B cell (primary cell): ENCODE measurements at regions not wholly inside any gene's neighbourhood (a gene's known extent, or its start where the extent isn't known, plus 50 kb on each side); places are given as distances from the start of the nearest gene placed in this dataset.

Experiments used
- ATAC-seq: fragments of 200-7000 bp; cut with Tn5 transposase; one replicate; pipeline ENCODE4 v1.10.0; 2021; ENCODE audit warnings: low read depth, mild to moderate bottlenecking, moderate number of reproducible peaks, moderate library complexity
- CTCF ChIA-PET: fragments of 350-600 bp; sonication (Branson Sonifier 250); formaldehyde crosslinking; loops from one replicate; lab custom pipeline; 2021; ENCODE audit warnings: antibody characterized with exemption, inconsistent platforms; lab: Charles Lee
- POLR2A ChIA-PET: fragments of 350-600 bp; sonication (Branson Sonifier 250); formaldehyde crosslinking; loops from one replicate; lab custom pipeline; 2021; ENCODE audit warnings: antibody characterized with exemption; lab: Charles Lee
- DNase-seq: peaks from one replicate; pipeline ENCODE4 v3.0.0; 2013
- H2AFZ ChIP-seq: 2 replicates; pipeline ENCODE4 v1.6.1; 2012; ENCODE audit warnings: mild to moderate bottlenecking, low read depth, low read length; ENCODE audit not compliant: insufficient read depth, poor library complexity, severe bottlenecking
- H3K27ac ChIP-seq, 2 donors: 1 replicate in 1 of 2; 2 replicates in 1 of 2; pipeline ENCODE4 v1.5.1; 2012 to 2013; ENCODE audit warnings: low read length in 2 of 2, mild to moderate bottlenecking in 2 of 2, moderate library complexity in 1 of 2
- H3K27me3 ChIP-seq, 4 experiments: fragments of 200-600 bp in 1 of 4; sonication (generic) in 1 of 4; replicated peaks in 1 of 4; 1 replicate in 2 of 4; 2 replicates in 2 of 4; pipeline versions ENCODE4 v1.6.1 to v1.7.0; 2013 to 2016; ENCODE audit warnings: low read length in 3 of 4, mild to moderate bottlenecking in 2 of 4, mixed read lengths in 1 of 4, moderate library complexity in 1 of 4; ENCODE audit not compliant: insufficient read depth in 4 of 4, control insufficient read depth in 3 of 4; ENCODE audit errors: control extremely low read depth in 1 of 4
- H3K36me3 ChIP-seq, 2 experiments: replicated peaks in 1 of 2; 1 replicate in 1 of 2; 2 replicates in 1 of 2; pipeline versions ENCODE4 v1.6.1 to v1.7.1; 2013; ENCODE audit warnings: low read length in 1 of 2; ENCODE audit not compliant: insufficient read depth in 2 of 2, control insufficient read depth in 1 of 2; ENCODE audit errors: control extremely low read depth in 1 of 2, extremely low read depth in 1 of 2
- H3K4me1 ChIP-seq, 2 donors: fragments of 200-600 bp in 1 of 2; sonication (generic) in 1 of 2; 1 replicate in 1 of 2; 2 replicates in 1 of 2; pipeline versions ENCODE4 v1.5.1 to v1.6.1; 2013 to 2017; ENCODE audit warnings: low read length in 2 of 2; ENCODE audit not compliant: control insufficient read depth in 2 of 2, insufficient read depth in 2 of 2
- H3K4me2 ChIP-seq: replicated peaks from 2 replicates; pipeline ENCODE3; 2012; ENCODE audit warnings: mild to moderate bottlenecking, low read depth, low read length; ENCODE audit not compliant: poor library complexity, severe bottlenecking
- H3K4me3 ChIP-seq, 5 experiments: fragments of 200-600 bp in 1 of 5; sonication (generic) in 1 of 5; 1 replicate in 3 of 5; 2 replicates in 2 of 5; pipeline versions ENCODE4 v1.5.1 to v1.7.0; 2011 to 2016; ENCODE audit warnings: low read length in 4 of 5, mild to moderate bottlenecking in 4 of 5, low read depth in 2 of 5, control low read depth in 1 of 5, moderate library complexity in 1 of 5; ENCODE audit not compliant: insufficient read depth in 1 of 5; ENCODE audit errors: control extremely low read depth in 1 of 5, extremely low read depth in 1 of 5
- H3K79me2 ChIP-seq: fragments of 200-600 bp; sonication (generic); one replicate; pipeline ENCODE4 v1.6.0; 2016; ENCODE audit warnings: low read length; ENCODE audit not compliant: control insufficient read depth, insufficient read depth
- H3K9ac ChIP-seq: fragments of 200-600 bp; sonication (generic); 2 replicates; pipeline ENCODE4 v1.6.1; 2017; ENCODE audit warnings: mild to moderate bottlenecking, low read length, moderate library complexity
- H3K9me3 ChIP-seq, 3 donors: one replicate each; pipeline versions ENCODE4 v1.6.1 to v1.7.1; 2013; ENCODE audit warnings: low read length in 2 of 3; ENCODE audit not compliant: control insufficient read depth in 2 of 3, insufficient read depth in 1 of 3; ENCODE audit errors: control extremely low read depth in 1 of 3
- H4K20me1 ChIP-seq: 2 replicates; pipeline ENCODE4 v1.6.0; 2012; ENCODE audit warnings: mild to moderate bottlenecking, low read length; ENCODE audit not compliant: insufficient read depth, control insufficient read depth, poor library complexity, severe bottlenecking
- H3K27ac Mint-ChIP-seq: one replicate; pipeline ENCODE4 v1.8.0; 2021; ENCODE audit warnings: mixed read lengths
- H3K27me3 Mint-ChIP-seq: one replicate; pipeline ENCODE4 v1.8.0; 2021; ENCODE audit warnings: mixed read lengths
- H3K4me1 Mint-ChIP-seq: one replicate; pipeline ENCODE4 v1.8.0; 2021; ENCODE audit warnings: mixed read lengths
- H3K4me3 Mint-ChIP-seq: one replicate; pipeline ENCODE4 v1.8.0; 2021; ENCODE audit warnings: mixed read lengths
- H3K9me3 Mint-ChIP-seq: one replicate; pipeline ENCODE4 v1.8.0; 2022; ENCODE audit warnings: mixed read lengths; ENCODE audit not compliant: insufficient read depth
- EZH2 ChIP-seq: IDR thresholded peaks from 2 replicates; pipeline ENCODE4 v1.6.1; 2012; ENCODE audit warnings: borderline replicate concordance, low read depth, mild to moderate bottlenecking, moderate library complexity, low read length; ENCODE audit not compliant: insufficient read depth, poor library complexity, severe bottlenecking
- WGBS: methylation state at CpG from one replicate; pipeline ENCODE4 v1.1.5; 2013; ENCODE audit warnings: missing lambda C conversion rate; ENCODE audit not compliant: insufficient coverage; 5-methylcytosine and 5-hydroxymethylcytosine counted together
- intact Hi-C: fragments of 100-400 bp; cut with micrococcal nuclease; formaldehyde crosslinking; loops from one replicate; pipeline ENCODE4 v1.10.0; 2022
- TF ChIP-seq, protein P1 (sequence below): fragments of 200-600 bp; IDR thresholded peaks from one replicate; pipeline ENCODE4 v1.8.0; 2022; ENCODE audit warnings: antibody characterized with exemption, mild to moderate bottlenecking

DNA sequence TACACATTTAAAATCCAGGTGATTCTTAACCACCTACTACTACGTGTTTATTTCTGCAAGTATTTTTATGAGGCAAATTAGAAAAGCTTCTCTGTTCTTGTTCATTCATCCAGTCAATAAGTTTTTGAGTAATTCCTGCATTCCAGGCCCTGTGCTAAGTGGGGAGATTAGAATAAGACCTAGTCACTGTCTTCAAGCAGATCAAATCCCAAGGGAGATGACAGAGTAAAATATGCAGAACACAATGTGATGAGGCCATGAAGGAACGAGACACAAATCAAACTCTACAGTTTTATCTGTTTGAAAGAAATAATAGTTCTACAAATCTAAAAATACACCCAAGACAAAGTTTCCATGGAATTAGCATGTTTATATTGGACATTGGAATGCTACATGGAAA is 158.8 kb downstream of the CEP120 start:
- peaks cover 4% of the 10 kb centered on the region for H3K9me3 Mint-ChIP-seq

DNA sequence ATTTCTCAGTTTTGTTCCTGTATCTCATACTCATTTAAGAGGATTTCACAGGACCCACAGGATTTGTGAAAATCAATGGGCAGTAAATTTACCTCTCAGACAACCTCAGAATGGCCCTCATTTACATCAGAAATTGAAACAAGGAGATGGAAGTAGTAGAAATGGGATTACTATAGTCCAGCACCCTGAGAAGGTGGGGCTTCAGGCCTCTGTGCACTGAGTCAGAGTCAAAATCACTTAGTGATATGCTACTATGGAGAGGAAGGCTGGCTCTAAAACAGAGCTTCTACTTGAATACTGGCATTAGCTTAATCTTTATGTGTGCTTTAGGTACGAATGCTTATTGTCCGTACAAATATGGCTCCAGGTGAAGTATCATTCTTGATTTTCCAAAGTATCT is 159.3 kb downstream of the CEP120 start:
- no peaks in the 10 kb centered on the region for H3K4me1 Mint-ChIP-seq

More for the DNA sequence above, 158.8 kb downstream of the CEP120 start:
- peaks cover 9% of the 10 kb centered on the region for H3K27me3 Mint-ChIP-seq
- intact Hi-C loops: no loop called here
- DNase-seq: no peak
- Histone ChIP-seq H3K27me3 (no peaks in the 10 kb centered on the region), H2AFZ (no peak overlapping the region), H3K4me1 (no peaks in the 10 kb centered on the region), H3K9me3 (no peaks in the 10 kb centered on the region), H3K9ac (no peak overlapping the region), H4K20me1 (no peaks in the 10 kb centered on the region), H3K4me2 (no peak overlapping the region), H3K4me3 (no peak overlapping the region), H3K79me2 (no peaks in the 10 kb centered on the region), H3K36me3 (no peaks in the 10 kb centered on the region), H3K27ac (no peak overlapping the region)
- H3K4me3 Mint-ChIP-seq: no peak overlapping the region
- no peak for TF ChIP-seq EZH2
- TF ChIP-seq, protein P1, sequence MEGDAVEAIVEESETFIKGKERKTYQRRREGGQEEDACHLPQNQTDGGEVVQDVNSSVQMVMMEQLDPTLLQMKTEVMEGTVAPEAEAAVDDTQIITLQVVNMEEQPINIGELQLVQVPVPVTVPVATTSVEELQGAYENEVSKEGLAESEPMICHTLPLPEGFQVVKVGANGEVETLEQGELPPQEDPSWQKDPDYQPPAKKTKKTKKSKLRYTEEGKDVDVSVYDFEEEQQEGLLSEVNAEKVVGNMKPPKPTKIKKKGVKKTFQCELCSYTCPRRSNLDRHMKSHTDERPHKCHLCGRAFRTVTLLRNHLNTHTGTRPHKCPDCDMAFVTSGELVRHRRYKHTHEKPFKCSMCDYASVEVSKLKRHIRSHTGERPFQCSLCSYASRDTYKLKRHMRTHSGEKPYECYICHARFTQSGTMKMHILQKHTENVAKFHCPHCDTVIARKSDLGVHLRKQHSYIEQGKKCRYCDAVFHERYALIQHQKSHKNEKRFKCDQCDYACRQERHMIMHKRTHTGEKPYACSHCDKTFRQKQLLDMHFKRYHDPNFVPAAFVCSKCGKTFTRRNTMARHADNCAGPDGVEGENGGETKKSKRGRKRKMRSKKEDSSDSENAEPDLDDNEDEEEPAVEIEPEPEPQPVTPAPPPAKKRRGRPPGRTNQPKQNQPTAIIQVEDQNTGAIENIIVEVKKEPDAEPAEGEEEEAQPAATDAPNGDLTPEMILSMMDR: no peak
- WGBS: no CpG with 5 or more reads among the region's 2 CpGs
- no peak overlapping the region for H3K27ac Mint-ChIP-seq
- CTCF ChIA-PET: no interaction called here
- POLR2A ChIA-PET: no interaction called here
- no peak for ATAC-seq
- H3K4me1 Mint-ChIP-seq: no peaks in the 10 kb centered on the region

More for the DNA sequence above, 159.3 kb downstream of the CEP120 start:
- no peak for ATAC-seq
- Histone ChIP-seq H3K27me3 (no peaks in the 10 kb centered on the region), H3K4me2 (no peak overlapping the region), H4K20me1 (no peaks in the 10 kb centered on the region), H3K4me1 (no peaks in the 10 kb centered on the region), H3K4me3 (no peak overlapping the region), H3K79me2 (no peaks in the 10 kb centered on the region), H3K9me3 (no peaks in the 10 kb centered on the region), H2AFZ (no peak overlapping the region), H3K27ac (no peak overlapping the region), H3K9ac (no peak overlapping the region), H3K36me3 (no peaks in the 10 kb centered on the region)
- ChIA-PET CTCF (no interaction called here), POLR2A (no interaction called here)
- Mint-ChIP-seq H3K27me3 (peaks cover 9% of the 10 kb centered on the region), H3K9me3 (peaks cover 4% of the 10 kb centered on the region), H3K27ac (no peak overlapping the region), H3K4me3 (no peak overlapping the region)
- DNase-seq: no peak
- intact Hi-C loops: no loop called here
- WGBS: no CpG with 5 or more reads among the region's 2 CpGs
- TF ChIP-seq, protein P1: no peak
- no peak for TF ChIP-seq EZH2
